Right atrium auricular region (tissue), 2 donors: ENCODE measurements at regions not wholly inside any gene's neighbourhood (a gene's known extent, or its start where the extent isn't known, plus 50 kb on each side); places are given as distances from the start of the nearest gene placed in this dataset.

Source experiments
- DNase-seq: peaks from one replicate; pipeline ENCODE4 v3.0.0-alpha.2; 2019; ENCODE audit warnings: low spot score
- H3K27ac ChIP-seq, 2 donors: fragments of 200-600 bp; sonication (generic); 1 replicate in 1 of 2; 2 replicates in 1 of 2; pipeline ENCODE4 v1.5.1; 2016 to 2019
- H3K27me3 ChIP-seq, 2 donors: fragments of 200-600 bp; sonication (generic); one replicate each; pipeline versions ENCODE4 v1.5.1 to v1.6.0; 2017 to 2019
- H3K36me3 ChIP-seq: fragments of 200-600 bp; sonication (generic); one replicate; pipeline ENCODE4 v1.5.1; 2016
- H3K4me1 ChIP-seq, 2 donors: fragments of 200-600 bp; sonication (generic); one replicate each; pipeline versions ENCODE4 v1.5.1 to v1.6.0; 2017 to 2019
- H3K4me3 ChIP-seq, 2 donors: fragments of 200-600 bp; sonication (generic); 1 replicate in 1 of 2; 2 replicates in 1 of 2; pipeline ENCODE4 v1.5.1; 2017 to 2019; ENCODE audit warnings: mild to moderate bottlenecking in 1 of 2, moderate library complexity in 1 of 2
- H3K9me3 ChIP-seq, 2 donors: fragments of 200-600 bp; sonication (generic); one replicate each; pipeline ENCODE4 v1.5.1; 2019
- CTCF ChIP-seq, 2 donors: fragments of 200-600 bp; sonication (generic); IDR thresholded peaks; one replicate each; pipeline ENCODE4 v1.5.1; 2019; ENCODE audit warnings: antibody characterized with exemption in 2 of 2

GRCh38 chr12:92199819-92200576 is 54.4 kb upstream of the BTG1 start:
- Histone ChIP-seq H3K36me3 (no peaks in the 10 kb centered on the region), H3K9me3 (peaks cover 0 to 6% of the 10 kb centered on the region in 2 donors), H3K27ac (no peak overlapping the region), H3K4me3 (no peak overlapping the region), H3K27me3 (no peaks in the 10 kb centered on the region), H3K4me1 (peaks cover 0 to 6% of the 10 kb centered on the region in 2 donors)
- no peak for TF ChIP-seq CTCF (IDR thresholded peaks at IDR 0.05)
- DNase-seq = no peak

GRCh38 chr12:92197815-92198214 is 52.2 kb upstream of the BTG1 start:
- no peaks in the 10 kb centered on the region for H3K36me3 ChIP-seq
- H3K4me3 ChIP-seq = no peak overlapping the region
- H3K4me1 ChIP-seq = peaks cover 0 to 6% of the 10 kb centered on the region in 2 donors
- DNase-seq = no peak
- peaks cover 0 to 6% of the 10 kb centered on the region in 2 donors for H3K9me3 ChIP-seq
- H3K27ac ChIP-seq = no peak overlapping the region
- H3K27me3 ChIP-seq = no peaks in the 10 kb centered on the region
- TF ChIP-seq CTCF (IDR thresholded peaks at IDR 0.05) = no peak

- H3K36me3 ChIP-seq = no peaks in the 10 kb centered on the region
Measured at GRCh38 chr12:92196368-92196767, 50.7 kb upstream of the BTG1 start.

More at GRCh38 chr12:92196368-92196767, 50.7 kb upstream of the BTG1 start:
- H3K9me3 ChIP-seq = peaks cover 0 to 6% of the 10 kb centered on the region in 2 donors
- H3K27ac ChIP-seq = no peak overlapping the region
- no peak overlapping the region for H3K4me3 ChIP-seq
- no peak for DNase-seq
- H3K4me1 ChIP-seq = peaks cover 0 to 6% of the 10 kb centered on the region in 2 donors
- no peaks in the 10 kb centered on the region for H3K27me3 ChIP-seq
- no peak for TF ChIP-seq CTCF (IDR thresholded peaks at IDR 0.05)
